Parathyroid adenoma (tissue), 2 donors: ENCODE measurements at regions not wholly inside any gene's neighbourhood (a gene's known extent, or its start where the extent isn't known, plus 50 kb on each side); places are given as distances from the start of the nearest gene placed in this dataset.
A peak's percentile ranks its signal among the peaks of the same experiment; 100 is the strongest.

Experiments
- H2AFZ ChIP-seq: fragments of 300-600 bp; sonication (generic); one replicate; pipeline ENCODE4 v1.7.0; 2017; ENCODE audit warnings: antibody characterized with exemption, mild to moderate bottlenecking
- H3K27ac ChIP-seq: fragments of 300-600 bp; sonication (generic); one replicate; pipeline ENCODE4 v1.7.0; 2017
- H3K27me3 ChIP-seq: fragments of 300-600 bp; sonication (generic); one replicate; pipeline ENCODE4 v1.7.0; 2017; ENCODE audit warnings: low read length; ENCODE audit not compliant: control insufficient read depth, insufficient read depth
- H3K36me3 ChIP-seq: fragments of 300-600 bp; sonication (generic); one replicate; pipeline ENCODE4 v1.7.0; 2017; ENCODE audit warnings: low read length; ENCODE audit not compliant: control insufficient read depth, insufficient read depth
- H3K4me1 ChIP-seq: fragments of 300-600 bp; sonication (generic); one replicate; pipeline ENCODE4 v1.7.0; 2017; ENCODE audit warnings: control low read depth
- H3K4me2 ChIP-seq: fragments of 300-600 bp; sonication (generic); one replicate; pipeline ENCODE4 v1.7.0; 2017; ENCODE audit warnings: low read length
- H3K4me3 ChIP-seq: fragments of 300-600 bp; sonication (generic); one replicate; pipeline ENCODE4 v1.7.0; 2017; ENCODE audit warnings: low read depth, low read length
- H3K79me2 ChIP-seq: fragments of 300-600 bp; sonication (generic); one replicate; pipeline ENCODE4 v1.7.0; 2017; ENCODE audit warnings: control low read depth
- H3K9ac ChIP-seq: fragments of 300-600 bp; sonication (generic); one replicate; pipeline ENCODE4 v1.7.0; 2017; ENCODE audit warnings: mild to moderate bottlenecking
- H3K9me3 ChIP-seq: fragments of 300-600 bp; sonication (generic); one replicate; pipeline ENCODE4 v1.7.0; 2017; ENCODE audit warnings: low read length; ENCODE audit not compliant: control insufficient read depth
- TF ChIP-seq, protein P1 (sequence below): fragments of 300-600 bp; sonication (generic); IDR thresholded peaks from one replicate; pipeline ENCODE4 v1.7.0; 2017; ENCODE audit warnings: antibody characterized with exemption, mild to moderate bottlenecking
- donor health status: primary hyperparathyroidism.

DNA sequence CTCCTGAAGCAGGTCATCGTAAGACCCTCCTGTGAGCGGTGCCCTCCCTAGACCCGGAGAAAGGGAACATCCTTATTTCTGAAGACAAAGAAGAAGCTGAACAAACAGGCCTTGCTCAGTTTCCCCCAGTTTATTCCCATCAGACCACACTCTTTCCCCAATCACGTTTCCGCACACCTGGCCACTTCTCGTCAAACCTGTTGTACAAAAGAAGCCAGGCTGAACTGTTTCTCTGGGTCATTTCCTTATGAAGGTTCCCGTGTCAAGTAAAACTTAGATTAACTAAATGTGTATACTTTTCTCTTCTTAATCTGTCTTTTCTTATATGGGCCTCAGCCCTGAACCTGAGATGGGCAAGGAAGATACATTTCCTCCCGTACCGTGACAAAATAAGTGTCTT is 111.6 kb upstream of the ENPP6 start:
- no peaks in the 10 kb centered on the region for H3K36me3 ChIP-seq
- H3K27ac ChIP-seq = peak overlapping the region; percentile 7
- peak overlapping the region; percentile 48 for H3K4me2 ChIP-seq
- H3K79me2 ChIP-seq = no peaks in the 10 kb centered on the region
- H2AFZ ChIP-seq = peak overlapping the region; percentile 31
- TF ChIP-seq, protein P1, sequence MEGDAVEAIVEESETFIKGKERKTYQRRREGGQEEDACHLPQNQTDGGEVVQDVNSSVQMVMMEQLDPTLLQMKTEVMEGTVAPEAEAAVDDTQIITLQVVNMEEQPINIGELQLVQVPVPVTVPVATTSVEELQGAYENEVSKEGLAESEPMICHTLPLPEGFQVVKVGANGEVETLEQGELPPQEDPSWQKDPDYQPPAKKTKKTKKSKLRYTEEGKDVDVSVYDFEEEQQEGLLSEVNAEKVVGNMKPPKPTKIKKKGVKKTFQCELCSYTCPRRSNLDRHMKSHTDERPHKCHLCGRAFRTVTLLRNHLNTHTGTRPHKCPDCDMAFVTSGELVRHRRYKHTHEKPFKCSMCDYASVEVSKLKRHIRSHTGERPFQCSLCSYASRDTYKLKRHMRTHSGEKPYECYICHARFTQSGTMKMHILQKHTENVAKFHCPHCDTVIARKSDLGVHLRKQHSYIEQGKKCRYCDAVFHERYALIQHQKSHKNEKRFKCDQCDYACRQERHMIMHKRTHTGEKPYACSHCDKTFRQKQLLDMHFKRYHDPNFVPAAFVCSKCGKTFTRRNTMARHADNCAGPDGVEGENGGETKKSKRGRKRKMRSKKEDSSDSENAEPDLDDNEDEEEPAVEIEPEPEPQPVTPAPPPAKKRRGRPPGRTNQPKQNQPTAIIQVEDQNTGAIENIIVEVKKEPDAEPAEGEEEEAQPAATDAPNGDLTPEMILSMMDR = no peak
- no peak overlapping the region for H3K9ac ChIP-seq
- no peaks in the 10 kb centered on the region for H3K9me3 ChIP-seq
- H3K4me1 ChIP-seq = peaks cover 9% of the 10 kb centered on the region
- no peak overlapping the region for H3K4me3 ChIP-seq
- no peaks in the 10 kb centered on the region for H3K27me3 ChIP-seq

DNA sequence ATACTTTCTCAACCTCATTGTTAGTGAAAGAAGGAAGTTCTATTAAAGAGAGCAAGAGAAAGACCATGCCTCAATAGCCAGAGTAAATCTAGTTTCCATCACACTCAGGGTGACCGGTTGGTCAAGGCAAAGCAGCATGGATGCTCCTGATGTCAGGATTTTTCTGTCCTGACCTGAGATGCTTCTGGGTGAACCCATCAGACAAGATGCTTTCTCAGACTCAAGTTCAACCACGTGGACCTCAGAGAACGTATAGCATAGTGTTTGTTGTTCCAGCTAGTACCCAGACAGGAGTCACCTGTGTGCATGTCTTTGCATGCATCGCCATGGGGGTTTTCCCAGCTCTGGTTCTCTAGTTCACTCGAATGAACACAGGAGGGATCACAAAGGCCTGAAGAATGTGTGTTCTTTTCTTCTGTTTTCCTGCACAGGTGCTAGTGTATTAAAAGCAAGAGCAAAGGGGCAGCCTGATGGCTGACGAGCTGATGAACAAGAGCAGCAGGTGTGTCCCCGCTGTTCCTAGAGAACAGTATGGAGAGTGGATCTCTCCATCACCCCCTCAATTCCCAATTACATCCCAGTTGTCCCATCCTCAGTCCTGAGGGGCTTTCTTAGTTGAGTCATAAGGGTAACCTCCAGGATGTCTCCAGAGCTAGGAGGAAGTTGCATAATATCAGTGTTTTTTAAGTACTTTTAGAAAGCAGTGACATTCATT is 110.5 kb upstream of the ENPP6 start:
- no peaks in the 10 kb centered on the region for H3K79me2 ChIP-seq
- no peaks in the 10 kb centered on the region for H3K27me3 ChIP-seq
- no peaks in the 10 kb centered on the region for H3K9me3 ChIP-seq
- no peak overlapping the region for H3K9ac ChIP-seq
- no peak overlapping the region for H2AFZ ChIP-seq
- H3K36me3 ChIP-seq = no peaks in the 10 kb centered on the region
- no peak overlapping the region for H3K27ac ChIP-seq
- H3K4me1 ChIP-seq = peaks cover 9% of the 10 kb centered on the region
- H3K4me3 ChIP-seq = no peak overlapping the region
- TF ChIP-seq, protein P1 = no peak
- no peak overlapping the region for H3K4me2 ChIP-seq

DNA sequence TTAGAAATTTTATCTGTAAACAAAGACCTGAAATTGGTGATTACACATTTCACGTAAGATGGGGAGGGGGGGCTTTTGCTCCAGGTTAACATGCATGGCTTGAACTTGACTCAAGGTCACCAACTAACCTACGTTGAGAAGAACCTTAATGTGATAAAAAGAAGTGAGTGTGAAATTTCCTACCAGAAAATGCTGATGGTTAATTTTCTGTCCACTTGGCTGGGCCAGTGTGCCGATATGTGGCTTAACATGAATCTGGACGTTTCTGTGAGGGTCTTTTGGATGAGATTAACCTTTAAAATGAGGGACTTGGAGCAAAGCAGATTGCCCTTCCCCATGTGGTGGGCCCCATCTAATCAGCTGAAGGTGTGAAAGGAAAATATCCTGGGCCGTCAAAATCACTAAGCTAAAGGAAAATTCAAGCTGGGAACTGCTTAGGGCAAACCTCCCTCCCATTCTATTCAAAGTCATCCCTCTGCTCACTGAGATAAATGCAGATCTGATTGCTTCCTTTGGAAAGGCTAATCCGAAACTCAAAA is 107.3 kb upstream of the ENPP6 start:
- H3K4me1 ChIP-seq = no peaks in the 10 kb centered on the region
- no peak overlapping the region for H3K4me2 ChIP-seq
- TF ChIP-seq, protein P1 = no peak

DNA sequence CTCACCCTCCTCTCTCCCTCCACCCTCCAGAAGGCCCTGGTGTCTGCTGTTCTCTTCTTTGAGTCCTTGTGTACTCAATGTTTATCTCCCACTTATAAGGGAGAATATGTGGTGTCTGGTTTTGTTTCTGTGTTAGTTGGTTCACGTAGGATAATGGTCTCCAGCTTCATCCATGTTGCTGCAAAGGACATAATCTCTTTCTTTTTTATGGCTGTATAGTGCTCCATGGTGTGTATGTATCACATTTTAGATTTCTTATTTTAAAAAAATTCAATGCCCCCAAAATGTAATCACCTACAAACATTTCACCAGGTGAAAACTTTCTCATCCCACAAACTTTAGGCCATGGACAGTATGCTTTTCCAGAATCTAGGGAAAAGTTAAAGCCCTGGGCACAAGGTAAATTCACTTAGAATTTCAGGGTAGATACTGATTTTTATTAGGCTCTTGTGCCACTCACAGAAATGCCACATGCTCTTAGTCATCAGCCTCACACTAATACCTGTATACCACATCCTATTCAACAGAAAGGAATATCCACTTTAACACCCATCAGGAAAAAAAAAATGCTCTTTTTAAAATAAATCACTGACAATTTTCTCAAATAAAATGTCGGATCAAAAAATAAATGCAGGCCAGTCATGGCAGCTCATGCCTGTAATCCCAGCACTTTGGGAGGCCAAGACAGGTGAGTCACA is 104.8 kb upstream of the ENPP6 start:
- Histone ChIP-seq H3K27ac (no peak overlapping the region), H3K79me2 (no peaks in the 10 kb centered on the region), H3K36me3 (no peaks in the 10 kb centered on the region), H3K4me2 (no peak overlapping the region), H3K9me3 (no peaks in the 10 kb centered on the region), H3K4me3 (no peak overlapping the region), H3K9ac (no peak overlapping the region), H2AFZ (no peak overlapping the region), H3K4me1 (no peaks in the 10 kb centered on the region), H3K27me3 (no peaks in the 10 kb centered on the region)
- TF ChIP-seq, protein P1 = no peak

More for the DNA sequence above, 107.3 kb upstream of the ENPP6 start:
- Histone ChIP-seq H3K4me3 (no peak overlapping the region), H3K79me2 (no peaks in the 10 kb centered on the region), H2AFZ (no peak overlapping the region), H3K9ac (no peak overlapping the region), H3K27ac (no peak overlapping the region), H3K27me3 (no peaks in the 10 kb centered on the region), H3K9me3 (no peaks in the 10 kb centered on the region), H3K36me3 (no peaks in the 10 kb centered on the region)
